NCI-H2227 (cell line): ENCODE measurements at regions not wholly inside any gene's neighbourhood (a gene's known extent, or its start where the extent isn't known, plus 50 kb on each side); places are given as distances from the start of the nearest gene placed in this dataset.
"Not testable (repeated sequence)": the region's sequence is repeated elsewhere in the genome, so short reads cannot be mapped to it uniquely, and the experiment has no call there.

ENCODE experiments used
- DNase-seq: peaks from one replicate; lab custom pipeline; 2025; ENCODE audit not compliant: unreplicated experiment; lab: John Stamatoyannopoulos, UW

DNA sequence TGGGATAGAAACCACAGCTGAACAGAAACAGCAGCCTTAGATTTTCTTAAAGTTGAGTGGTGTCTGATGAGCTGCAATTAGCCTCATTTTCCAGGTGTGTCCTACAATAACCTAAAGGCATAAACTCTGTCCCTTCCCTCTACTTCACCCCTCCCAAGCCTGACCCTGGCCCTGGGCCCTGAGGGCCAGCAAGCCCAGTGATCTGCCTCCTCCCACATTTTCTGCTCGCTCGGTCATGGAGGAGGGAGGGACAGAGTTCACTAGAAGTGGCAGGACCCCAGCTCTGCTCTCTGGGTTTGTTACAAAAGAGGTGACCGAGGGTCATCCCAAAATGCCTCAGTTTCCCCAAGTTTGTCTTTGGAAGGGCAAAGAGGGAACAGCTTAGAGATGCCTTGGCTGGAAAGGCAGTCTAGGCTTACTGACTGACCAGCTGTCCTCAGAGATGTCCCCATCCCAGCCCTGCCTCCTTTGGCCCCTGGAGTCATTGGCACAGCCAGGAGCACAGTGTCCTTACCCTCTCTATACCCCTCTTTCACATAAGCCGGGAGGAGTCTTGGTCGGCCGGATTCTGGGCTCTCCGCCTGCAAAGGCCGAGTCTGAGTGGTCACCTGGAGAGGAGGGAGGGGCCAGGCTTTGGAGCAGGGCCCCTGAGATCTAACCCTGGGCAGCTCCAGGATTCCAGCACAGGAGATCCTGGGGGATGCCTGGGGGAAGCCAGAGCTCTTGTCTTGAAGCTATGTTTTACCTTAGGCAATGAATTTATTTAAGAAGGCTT, 172.7 kb downstream of the PTPRU start:
- DNase-seq: no peak

DNA sequence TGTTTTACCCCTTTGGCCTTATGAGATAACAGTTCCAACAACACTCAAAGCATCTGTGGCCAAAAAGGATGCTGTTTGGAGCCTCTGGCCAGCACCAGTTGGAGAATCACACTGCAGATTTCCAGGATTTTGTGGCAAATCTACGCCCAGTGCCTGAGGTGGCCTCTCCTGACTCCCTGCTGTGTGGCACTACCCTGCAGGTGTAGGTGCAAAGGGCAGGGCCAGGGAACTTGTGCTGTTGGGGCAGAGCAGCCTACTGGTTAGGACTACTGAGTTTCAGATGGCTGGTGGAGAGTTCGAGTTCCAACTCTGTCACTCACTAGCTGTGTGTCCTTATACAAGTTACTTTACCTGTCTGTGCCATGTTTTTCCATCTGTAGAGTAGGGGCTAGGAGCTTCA, 170.5 kb downstream of the PTPRU start:
- no peak for DNase-seq

DNA sequence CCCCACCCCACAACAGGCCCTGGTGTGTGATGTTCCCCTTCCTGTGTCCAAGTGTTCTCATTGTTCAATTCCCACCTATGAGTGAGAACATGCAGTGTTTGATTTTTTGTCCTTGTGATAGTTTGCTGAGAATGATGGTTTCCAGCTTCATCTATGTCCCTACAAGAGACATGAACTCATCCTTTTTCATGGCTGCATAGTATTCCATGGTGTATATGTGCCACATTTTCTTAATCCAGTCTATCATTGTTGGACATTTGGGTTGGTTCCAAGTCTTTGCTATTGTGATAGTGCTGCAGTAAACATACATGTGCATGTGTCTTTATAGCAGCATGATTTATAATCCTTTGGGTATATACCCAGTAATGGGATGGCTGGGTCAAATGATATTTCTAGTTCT, 163.9 kb downstream of the PTPRU start:
- DNase-seq: not testable (repeated sequence)

DNA sequence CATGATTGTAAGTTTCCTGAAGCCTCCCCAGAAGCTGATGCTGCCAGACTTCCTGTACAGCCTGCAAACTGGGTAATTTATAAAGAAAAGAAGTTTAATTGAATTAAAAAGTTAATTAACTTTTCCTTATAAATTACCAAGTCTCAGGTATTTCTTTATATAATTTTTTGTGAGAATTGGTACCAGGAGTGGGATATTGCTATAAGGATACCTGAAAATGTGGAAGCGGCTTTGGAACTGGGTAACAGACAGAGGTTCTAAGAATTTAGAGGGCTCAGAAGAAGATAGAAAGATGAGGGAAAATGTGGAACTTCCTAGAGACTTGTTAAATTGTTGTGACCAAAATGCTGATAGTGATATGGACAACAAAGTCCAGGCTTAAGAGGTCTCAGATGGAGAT, 163.1 kb downstream of the PTPRU start:
- DNase-seq: no peak

DNA sequence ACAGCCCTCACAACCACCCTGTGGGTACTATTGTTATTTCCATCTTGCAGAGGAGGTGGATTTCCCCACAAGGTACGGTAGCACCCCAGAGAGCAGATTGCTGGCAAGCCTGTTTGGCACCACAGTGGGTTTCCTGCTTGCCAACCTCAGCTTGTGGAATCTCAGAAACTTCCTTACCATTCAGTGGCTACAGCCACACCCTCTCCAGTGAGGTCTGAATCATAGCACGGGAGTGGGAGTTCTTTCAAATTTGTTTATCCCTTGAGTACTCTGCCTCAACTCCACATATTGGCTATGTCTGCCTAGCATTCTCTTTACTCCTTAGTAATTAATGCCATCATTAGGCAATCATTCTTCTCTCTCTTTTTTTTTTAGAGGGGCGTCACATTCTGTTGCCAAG, 162.1 kb downstream of the PTPRU start:
- DNase-seq: no peak

DNA sequence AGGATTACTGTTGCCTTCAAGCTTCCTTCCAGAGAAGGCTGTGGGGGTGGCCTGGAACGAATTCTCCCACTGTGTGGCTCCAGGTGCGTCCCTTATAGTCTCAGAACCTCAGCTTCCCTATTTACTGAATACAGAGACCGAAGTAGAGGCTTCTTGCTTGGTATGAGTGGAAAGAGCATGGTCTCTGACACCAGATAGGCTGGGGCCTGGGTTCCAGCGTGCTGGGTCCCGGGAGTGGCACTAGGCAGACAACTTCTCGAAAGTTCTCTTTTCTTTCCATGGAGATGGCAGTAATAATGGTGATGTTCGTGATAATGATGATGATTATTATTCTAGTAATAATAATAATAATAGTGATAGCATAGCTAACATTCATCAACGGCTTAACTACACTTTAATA, 161.7 kb downstream of the PTPRU start:
- DNase-seq: no peak

DNA sequence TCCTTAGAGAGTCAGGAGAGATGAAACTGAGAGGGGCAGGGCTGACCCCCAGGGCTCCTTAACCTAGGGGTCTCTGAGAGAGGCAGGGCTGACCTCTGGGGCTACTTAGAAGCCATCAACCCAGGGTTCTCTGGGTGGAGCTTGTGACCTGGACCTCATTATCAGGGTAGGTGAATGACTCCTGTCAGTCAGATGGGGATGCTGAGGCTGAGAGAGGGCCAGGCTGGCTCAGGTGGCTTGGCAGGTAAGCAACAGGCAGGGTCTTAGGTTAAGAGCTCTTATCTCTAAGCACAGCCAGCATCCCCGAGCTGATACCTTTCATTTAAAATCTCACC, 160.9 kb downstream of the PTPRU start:
- peak; percentile 70 for DNase-seq

DNA sequence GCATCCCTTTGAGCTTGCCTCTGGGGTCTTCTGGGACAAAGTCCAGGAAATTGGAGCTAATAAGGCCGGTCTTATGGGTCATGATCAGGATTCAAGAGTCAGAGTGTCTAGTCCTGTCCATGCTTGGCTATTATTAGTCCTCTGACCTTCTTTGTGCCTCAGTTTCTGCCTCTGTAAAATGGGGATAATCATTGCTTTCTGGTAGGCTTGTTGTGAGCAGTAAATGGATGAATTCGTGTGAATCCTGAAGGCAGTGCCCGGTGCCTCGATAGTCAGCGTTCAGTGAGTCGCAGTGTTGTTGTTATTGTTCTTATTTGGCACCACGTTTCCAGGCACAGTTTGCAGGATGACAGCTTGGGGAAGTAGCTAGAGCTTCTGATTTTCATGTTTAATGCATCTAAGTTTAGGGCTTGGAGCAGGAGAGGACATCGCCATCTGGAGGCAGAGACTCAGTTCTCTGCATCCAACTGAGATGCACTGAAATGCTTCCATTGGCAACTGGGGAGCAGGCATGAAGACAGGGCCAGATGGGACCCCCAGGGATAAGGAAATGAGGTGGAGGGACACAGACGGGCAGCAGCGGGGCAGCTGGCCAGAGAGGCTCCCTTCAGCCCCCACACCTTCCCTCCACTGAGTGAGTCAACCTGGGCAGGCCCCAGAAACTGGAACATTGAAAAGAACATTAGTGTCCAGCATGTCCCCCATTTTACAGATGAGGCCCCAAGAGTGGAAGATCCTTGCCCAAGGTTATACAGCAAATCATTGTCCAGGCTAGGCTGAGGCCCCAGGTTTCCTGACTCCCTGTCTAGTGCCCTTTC, 160.3 kb downstream of the PTPRU start:
- DNase-seq: peak; percentile 42

DNA sequence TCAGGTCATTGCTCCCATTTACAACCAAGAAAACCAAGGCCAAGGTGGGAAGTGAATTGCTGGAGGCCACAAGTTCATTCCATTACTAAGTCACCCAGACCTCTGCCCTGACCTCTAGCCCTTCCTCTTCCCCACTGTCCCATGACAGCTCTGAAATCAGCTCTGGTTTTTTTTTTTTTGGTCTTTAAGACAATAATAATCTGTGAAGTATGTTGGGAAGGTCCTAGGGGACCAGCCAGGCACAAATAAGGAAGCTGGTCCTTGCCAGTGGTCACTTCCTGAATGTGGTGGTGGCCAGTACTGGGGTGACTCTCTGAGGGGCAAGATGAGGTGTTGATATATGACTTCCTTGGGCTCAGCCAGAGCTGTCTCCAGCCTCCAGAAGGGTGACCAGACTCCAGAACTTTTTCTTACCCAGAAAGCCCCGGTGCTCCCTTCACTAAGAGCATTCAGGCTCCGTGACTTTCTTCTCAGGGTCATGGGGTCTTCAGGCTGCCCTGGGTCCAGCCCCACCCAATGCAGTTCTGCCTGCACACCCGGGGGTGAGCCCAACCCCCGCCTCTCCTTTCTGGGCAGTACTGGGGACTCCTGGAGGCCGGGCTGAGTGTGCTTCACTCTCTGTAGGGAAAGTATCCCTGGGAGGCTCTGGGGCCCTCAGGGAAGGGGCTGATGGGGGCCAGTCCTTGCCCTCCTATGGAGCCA, 159.6 kb downstream of the PTPRU start:
- no peak for DNase-seq

DNA sequence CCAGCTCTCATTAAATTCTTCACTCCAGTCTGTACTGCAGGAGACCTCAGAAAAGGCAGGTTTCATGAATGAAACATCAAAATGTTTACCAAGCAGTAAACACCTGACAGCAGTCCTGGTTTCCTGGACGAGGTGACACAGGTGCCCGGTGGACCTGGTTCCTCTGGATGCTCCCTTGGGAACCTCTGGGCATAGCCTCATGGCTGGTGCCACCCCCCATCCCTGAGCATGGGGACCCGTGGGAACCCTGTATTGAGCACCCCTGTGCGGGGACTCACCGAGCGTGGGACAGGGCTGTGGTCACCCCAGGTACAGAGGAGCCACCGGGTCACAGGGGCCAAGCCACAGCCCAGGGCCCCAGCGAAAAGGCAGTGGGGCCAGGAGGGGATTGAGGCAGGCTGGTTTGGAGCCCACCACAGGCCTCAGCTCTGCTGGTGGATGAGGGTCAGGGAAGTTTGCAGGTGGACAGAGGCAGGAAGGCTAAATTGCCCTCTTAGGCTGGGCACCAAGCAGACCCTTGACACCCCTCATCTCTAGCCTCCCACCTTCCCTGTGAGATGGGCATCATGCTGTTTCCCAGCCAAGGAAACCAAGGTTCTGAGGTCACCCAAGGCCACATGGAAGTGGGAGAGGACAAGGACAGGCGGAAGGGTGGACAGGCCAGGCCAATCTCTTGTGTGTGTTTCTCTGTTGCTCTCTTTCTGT, 158.4 kb downstream of the PTPRU start:
- DNase-seq: no peak

DNA sequence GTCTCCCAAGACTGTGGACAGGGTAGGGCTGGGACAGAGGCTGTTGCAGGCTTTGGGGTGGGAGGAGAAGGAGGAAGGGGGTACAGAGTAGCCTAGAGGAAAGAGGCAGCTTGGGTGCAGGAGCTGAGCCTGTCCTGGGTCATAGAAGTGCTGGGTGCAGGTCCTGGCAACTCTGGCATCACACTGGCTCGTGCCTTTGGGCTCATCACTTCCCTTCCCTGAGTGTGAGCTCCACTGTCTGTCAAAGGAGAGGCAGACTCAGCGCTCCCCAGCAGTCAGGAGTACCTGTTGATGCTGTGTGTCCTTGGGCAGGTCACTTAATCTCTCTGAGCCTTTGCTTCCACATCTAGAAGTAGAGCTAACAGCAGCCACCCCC, 157.1 kb downstream of the PTPRU start:
- DNase-seq: no peak

DNA sequence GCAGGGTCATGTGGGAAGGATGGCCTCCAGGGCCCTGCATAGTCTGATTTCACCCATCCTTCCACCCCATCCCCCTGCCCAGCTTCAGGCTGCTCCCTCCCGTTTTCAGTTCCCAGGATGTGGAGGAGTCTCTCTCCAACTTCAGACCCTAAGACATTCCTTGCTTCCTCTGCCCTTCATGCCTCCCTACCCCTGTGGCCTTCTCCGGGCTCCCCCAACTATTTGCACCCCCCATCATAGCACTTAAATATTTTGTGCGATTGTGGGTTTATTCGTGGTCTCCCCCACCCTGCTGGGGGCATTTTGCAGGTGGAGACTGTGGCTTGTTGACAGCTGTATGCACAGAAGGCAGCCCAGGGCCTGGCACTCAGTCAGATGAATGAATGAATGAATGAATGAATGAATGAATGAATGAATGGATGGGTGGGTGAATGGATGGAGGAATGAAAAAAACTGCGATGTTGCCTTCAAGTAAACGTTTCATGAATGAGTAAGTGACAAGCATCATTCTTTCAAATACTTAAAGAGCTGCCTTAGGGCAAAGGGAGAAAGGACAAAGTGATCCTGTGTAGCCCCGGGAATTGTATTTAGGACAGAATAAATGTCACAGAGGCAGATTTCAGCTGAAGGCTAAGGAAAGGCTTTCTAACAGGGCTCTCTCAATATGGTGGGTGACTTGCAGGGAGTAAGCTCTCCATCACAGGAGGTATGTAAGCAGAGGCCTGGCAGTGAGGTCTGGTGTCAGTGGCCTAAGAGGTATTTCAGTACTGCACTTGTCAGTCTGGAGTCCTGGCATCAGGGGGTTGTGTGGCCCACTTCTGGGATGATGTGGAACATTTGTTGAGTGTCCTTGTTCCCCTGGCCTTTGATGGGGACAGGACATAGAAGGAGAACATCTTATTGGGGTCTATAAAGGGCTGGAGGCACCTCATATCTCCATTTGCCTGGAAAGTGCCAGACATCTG, 156.4 kb downstream of the PTPRU start:
- DNase-seq: no peak

DNA sequence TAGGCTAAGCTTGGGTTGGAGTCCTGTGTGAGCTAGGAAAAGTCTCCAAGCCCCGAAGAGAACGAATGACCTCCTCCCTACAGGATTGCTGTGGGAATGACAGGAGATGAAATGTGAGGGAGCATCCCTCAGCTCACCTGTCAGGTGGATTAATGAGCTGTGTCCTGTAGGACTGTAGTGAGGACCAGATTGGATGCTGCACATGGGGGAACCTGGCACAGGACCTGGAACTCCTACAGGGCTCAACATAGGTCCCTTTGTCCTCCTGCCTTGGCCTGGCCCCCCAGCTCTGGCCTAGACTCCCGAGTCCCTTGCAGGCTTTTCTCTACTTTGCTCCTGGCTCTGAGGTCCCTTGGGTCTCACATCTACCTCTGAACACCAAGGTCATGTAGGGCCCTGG, 155.7 kb downstream of the PTPRU start:
- no peak for DNase-seq

DNA sequence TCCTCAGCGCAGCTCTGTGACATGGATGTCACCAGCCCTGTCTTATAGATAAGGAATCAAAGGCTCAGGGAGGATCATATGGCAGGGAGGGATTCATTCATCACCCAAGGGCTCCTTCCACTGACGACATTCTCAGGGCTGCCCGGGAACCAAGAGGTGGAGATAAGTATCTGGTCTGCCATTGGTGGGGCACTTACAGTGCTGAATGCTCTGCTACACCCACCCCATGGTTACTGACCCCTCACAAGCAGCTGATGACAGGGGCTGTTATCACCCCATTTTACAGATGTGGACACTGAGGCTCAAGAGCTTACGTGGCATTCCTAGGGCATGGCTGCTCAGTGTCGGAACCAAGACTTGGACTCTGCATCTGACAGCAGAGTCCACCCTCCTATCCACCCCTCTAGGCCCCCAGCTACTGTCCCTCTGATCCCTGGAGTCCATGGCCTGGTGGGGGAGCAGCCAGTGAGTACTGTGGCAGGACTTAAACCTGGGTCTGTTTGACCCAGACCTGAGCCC, 155.1 kb downstream of the PTPRU start:
- DNase-seq: no peak

DNA sequence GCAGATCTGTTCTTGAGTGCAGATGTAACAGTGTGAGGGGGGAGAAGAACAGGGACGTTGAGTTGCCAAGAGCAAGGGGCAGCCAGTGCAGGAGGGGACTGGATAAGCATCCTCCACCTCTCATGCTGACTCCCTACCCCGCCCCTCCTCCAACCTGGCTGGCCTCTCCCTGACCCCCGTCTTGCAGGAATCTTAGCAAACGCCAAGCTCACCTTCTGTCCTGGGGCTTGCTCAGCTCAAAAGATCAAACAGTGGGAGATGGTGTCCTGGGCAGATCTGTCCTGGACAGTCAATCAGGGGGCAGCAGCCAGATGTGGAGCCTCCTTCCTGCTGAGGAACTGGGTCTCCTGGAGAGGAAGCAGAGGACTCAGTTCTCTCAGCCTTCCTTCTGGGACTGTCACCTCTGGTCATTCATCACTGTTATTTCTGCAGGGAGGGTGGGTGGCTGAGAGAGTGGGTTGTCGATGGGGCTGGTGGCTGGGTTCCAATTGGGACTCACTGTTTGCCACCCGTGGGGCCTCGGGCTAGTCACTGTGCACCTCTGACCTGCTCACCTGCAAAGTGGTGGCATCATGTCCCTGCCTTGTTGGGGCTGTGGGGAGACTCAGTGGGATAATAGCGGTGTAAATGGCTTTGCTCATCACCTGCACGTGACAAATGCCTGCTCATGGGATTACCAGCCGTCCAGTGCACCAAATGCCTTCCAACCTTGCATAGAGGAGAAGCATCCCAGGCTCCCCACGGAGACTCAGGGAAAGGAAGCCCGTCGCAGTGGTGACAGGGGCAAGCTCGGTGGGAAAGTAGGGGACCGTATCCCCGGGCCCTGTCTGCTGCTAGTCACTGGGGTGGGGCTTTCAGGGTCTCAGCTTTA, 154.4 kb downstream of the PTPRU start:
- no peak for DNase-seq

DNA sequence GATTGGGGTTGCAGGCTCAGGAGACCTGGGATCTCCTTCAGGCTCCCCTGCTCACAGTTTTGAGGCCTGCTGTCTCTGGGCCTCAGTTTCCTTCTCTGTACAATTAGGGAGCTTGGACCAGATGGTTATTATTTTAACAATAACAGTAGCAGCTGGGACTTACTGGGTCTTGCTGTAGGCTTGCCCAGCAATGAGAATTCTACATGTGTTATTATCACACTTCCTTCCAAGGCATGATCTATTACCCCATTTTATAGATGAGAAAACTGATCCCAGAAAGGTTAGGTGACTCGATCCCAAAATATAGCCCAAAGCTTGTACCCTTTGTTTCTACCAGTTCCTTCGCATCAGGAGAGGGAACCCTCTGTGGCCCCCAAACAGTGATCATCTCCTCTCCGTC, 153.8 kb downstream of the PTPRU start:
- no peak for DNase-seq

DNA sequence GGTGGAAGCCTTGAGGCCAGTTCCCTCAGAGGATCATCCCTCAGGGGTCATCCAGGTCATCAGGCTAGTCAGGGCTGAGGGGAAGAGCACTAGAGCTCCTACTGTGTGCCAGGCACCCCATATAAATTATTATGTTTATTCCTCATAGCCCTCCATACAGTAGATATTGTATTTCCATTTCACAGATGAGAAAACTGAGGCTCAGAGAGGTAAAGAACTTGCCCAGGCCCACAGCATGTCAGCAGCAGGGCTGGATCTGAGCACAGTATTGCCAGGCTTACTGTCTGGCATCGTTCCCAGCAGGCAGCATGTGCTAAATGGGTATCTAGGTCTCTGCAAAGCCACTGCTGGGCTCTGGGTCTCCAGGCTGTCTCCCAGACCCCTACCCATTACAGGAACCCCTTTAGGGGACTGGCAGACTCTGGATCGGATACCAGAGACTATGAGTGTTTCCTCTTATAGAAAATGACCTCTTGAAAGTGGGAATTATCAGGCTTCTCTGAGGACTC, 153.3 kb downstream of the PTPRU start:
- no peak for DNase-seq

DNA sequence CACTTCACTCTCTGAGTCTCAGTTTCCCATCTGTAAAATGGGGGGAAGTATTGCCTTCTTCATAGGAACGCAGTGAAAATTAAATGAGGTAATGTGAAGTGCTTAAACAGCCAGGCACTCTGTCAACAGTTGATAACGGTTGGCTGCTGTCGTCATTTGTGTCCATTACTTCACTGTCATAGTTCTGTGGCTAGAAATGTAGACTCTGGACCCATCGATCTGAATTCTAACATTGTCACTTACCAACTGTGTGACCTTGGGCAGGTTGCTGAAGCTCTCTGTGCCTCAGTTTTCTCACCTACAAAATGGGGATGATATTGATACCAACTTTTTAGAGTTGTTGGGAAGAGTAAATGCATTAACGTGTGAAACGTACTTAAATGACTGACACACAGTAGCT, 152.6 kb downstream of the PTPRU start:
- DNase-seq: no peak

DNA sequence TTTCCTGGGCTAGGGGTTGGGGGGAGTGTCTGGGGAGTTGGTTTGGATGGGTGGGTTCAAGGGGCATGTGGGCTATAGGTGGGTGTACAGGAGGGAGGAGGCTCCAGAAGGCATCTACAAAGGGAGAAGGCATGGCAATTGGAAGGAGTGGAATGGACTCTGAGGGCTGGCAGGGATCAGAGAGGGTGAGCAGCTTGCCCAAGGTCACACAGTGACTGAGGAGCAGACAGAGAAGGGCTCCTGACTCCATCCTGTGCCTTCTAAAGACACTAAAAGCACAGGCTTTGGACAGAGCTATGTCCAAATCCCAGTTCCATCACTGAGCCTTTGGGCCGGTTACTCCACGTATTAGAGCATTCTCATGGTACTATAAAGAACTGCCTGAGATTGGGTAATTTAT, 151.8 kb downstream of the PTPRU start:
- DNase-seq: no peak
